H1 (cell line): ENCODE measurements at regions not wholly inside any gene's neighbourhood (a gene's known extent, or its start where the extent isn't known, plus 50 kb on each side); places are given as distances from the start of the nearest gene placed in this dataset.

Experiments
- RFX5 ChIP-seq: IDR thresholded peaks from 2 replicates; pipeline ENCODE4 v1.6.1; 2011; ENCODE audit warnings: low read depth, low read length, improper control_type of control experiment, borderline replicate concordance
- TCF12 ChIP-seq: IDR thresholded peaks from 2 replicates; pipeline ENCODE4 v1.6.1; 2011; ENCODE audit warnings: low read depth, mild to moderate bottlenecking, low read length
- TF ChIP-seq, protein P1 (sequence below), 3 experiments: IDR thresholded peaks; 1 replicate in 2 of 3; 2 replicates in 1 of 3; pipeline versions ENCODE4 v1.5.1 to v1.6.1; 2011; ENCODE audit warnings: low read length in 3 of 3, mild to moderate bottlenecking in 3 of 3, inconsistent platforms in 2 of 3, low read depth in 1 of 3, moderate library complexity in 1 of 3; ENCODE audit not compliant: insufficient read depth in 1 of 3; ENCODE audit errors: control extremely low read depth in 1 of 3

DNA sequence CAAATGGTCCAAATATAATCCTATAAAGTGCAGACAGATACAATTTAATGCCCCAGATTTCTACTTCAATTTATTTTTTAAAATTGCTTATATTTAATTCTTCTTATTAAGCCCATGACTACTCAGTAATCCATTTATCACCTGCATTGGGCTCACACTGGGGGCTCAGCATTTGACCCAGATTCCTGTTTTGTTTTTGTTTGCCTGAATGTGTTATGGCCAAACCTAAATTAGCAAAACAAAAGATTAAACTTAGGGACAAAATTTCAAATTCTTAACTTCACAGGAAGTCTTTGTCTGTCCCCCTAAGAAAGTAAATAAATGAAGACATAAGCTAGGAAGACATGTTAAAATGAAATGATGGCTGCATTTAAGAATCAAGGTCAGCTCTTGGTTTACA is 322.3 kb downstream of the RMST start:
- TF ChIP-seq TCF12 (0 out of 2 replicates have a peak, but pooled peaks have one; percentile 62), RFX5 (no peak)
- TF ChIP-seq, protein P1, sequence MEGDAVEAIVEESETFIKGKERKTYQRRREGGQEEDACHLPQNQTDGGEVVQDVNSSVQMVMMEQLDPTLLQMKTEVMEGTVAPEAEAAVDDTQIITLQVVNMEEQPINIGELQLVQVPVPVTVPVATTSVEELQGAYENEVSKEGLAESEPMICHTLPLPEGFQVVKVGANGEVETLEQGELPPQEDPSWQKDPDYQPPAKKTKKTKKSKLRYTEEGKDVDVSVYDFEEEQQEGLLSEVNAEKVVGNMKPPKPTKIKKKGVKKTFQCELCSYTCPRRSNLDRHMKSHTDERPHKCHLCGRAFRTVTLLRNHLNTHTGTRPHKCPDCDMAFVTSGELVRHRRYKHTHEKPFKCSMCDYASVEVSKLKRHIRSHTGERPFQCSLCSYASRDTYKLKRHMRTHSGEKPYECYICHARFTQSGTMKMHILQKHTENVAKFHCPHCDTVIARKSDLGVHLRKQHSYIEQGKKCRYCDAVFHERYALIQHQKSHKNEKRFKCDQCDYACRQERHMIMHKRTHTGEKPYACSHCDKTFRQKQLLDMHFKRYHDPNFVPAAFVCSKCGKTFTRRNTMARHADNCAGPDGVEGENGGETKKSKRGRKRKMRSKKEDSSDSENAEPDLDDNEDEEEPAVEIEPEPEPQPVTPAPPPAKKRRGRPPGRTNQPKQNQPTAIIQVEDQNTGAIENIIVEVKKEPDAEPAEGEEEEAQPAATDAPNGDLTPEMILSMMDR (IDR thresholded peaks at IDR 0.05; ENCODE audit: control extremely low read depth in 1 of 3, insufficient read depth in 1 of 3, low read depth in 1 of 3, low read length in 3 of 3): no peak
